ENCODE measurements at regions not wholly inside any gene's neighbourhood (a gene's known extent, or its start where the extent isn't known, plus 50 kb on each side); places are given as distances from the start of the nearest gene placed in this dataset.

GRCh38 chr12:92496790-92497189, 206.0 kb upstream of the PLEKHG7 start:
- DNase-seq (ENCODE audit: low read depth in 3 of 3) = no peak

- DNase-seq (ENCODE audit: low read depth in 3 of 3) = no peak
These were observed 207.7 kb upstream of the PLEKHG7 start for GRCh38 chr12:92495108-92495507.

- no peak for DNase-seq (ENCODE audit: low read depth in 3 of 3)
These were observed 209.0 kb upstream of the PLEKHG7 start for GRCh38 chr12:92493816-92494215.

- no peak for DNase-seq (ENCODE audit: low read depth in 3 of 3)
These were observed 209.8 kb upstream of the PLEKHG7 start for GRCh38 chr12:92492995-92493394.

GRCh38 chr12:92492291-92492690, 210.5 kb upstream of the PLEKHG7 start:
- no peak for DNase-seq (ENCODE audit: low read depth in 3 of 3)

GRCh38 chr12:92489781-92490180, 213.0 kb upstream of the PLEKHG7 start:
- no peak for DNase-seq (ENCODE audit: low read depth in 3 of 3)

GRCh38 chr12:92488735-92489134, 214.1 kb upstream of the PLEKHG7 start:
- DNase-seq (ENCODE audit: low read depth in 3 of 3) = no peak

- no peak for DNase-seq (ENCODE audit: low read depth in 3 of 3)
These were observed 215.7 kb upstream of the PLEKHG7 start for GRCh38 chr12:92487138-92487485.

GRCh38 chr12:92486443-92487137, 216.2 kb upstream of the PLEKHG7 start:
- no peak for DNase-seq (ENCODE audit: low read depth in 3 of 3)

- no peak for DNase-seq (ENCODE audit: low read depth in 3 of 3)
These were observed 217.1 kb upstream of the PLEKHG7 start for GRCh38 chr12:92485351-92486348.

- DNase-seq (ENCODE audit: low read depth in 3 of 3) = no peak
These were observed 220.2 kb upstream of the PLEKHG7 start for GRCh38 chr12:92482599-92482998.

- no peak for DNase-seq (ENCODE audit: low read depth in 3 of 3)
These were observed 221.7 kb upstream of the PLEKHG7 start for GRCh38 chr12:92481066-92481465.

- no peak for DNase-seq (ENCODE audit: low read depth in 3 of 3)
These were observed 224.1 kb upstream of the PLEKHG7 start for GRCh38 chr12:92478692-92479091.

GRCh38 chr12:92476844-92477243, 225.9 kb upstream of the PLEKHG7 start:
- DNase-seq (ENCODE audit: low read depth in 3 of 3) = no peak

- DNase-seq (ENCODE audit: low read depth in 3 of 3) = no peak
These were observed 229.2 kb upstream of the PLEKHG7 start for GRCh38 chr12:92473564-92473963.

- DNase-seq (ENCODE audit: low read depth in 3 of 3) = no peak
These were observed 230.6 kb upstream of the PLEKHG7 start for GRCh38 chr12:92472201-92472600.

- no peak for DNase-seq (ENCODE audit: low read depth in 3 of 3)
These were observed 231.2 kb upstream of the PLEKHG7 start for GRCh38 chr12:92471551-92471950.

GRCh38 chr12:92470608-92471021, 232.2 kb upstream of the PLEKHG7 start:
- DNase-seq (ENCODE audit: low read depth in 3 of 3) = peak in 2 of 3 donors; percentile 16 to 36

- DNase-seq (ENCODE audit: low read depth in 3 of 3) = no peak
These were observed 233.0 kb upstream of the PLEKHG7 start for GRCh38 chr12:92469837-92470236.

GRCh38 chr12:92468358-92469020, 234.3 kb upstream of the PLEKHG7 start:
- no peak for DNase-seq (ENCODE audit: low read depth in 3 of 3)

- DNase-seq (ENCODE audit: low read depth in 3 of 3) = no peak
These were observed 234.9 kb upstream of the PLEKHG7 start for GRCh38 chr12:92467886-92468285.

Measured in stimulated activated CD4-positive, alpha-beta T cell treated with anti-CD3 and anti-CD28 coated beads, TNF-alpha, amount 100 ng/mL, for 48 hours (primary cell).